ENCODE measurements at regions not wholly inside any gene's neighbourhood (a gene's known extent, or its start where the extent isn't known, plus 50 kb on each side); places are given as distances from the start of the nearest gene placed in this dataset.
"Not testable (repeated sequence)": the region's sequence is repeated elsewhere in the genome, so short reads cannot be mapped to it uniquely, and the experiment has no call there.

- 70% methylated on average over 4 of the region's 4 CpGs for WGBS
- TF ChIP-seq, protein P1, sequence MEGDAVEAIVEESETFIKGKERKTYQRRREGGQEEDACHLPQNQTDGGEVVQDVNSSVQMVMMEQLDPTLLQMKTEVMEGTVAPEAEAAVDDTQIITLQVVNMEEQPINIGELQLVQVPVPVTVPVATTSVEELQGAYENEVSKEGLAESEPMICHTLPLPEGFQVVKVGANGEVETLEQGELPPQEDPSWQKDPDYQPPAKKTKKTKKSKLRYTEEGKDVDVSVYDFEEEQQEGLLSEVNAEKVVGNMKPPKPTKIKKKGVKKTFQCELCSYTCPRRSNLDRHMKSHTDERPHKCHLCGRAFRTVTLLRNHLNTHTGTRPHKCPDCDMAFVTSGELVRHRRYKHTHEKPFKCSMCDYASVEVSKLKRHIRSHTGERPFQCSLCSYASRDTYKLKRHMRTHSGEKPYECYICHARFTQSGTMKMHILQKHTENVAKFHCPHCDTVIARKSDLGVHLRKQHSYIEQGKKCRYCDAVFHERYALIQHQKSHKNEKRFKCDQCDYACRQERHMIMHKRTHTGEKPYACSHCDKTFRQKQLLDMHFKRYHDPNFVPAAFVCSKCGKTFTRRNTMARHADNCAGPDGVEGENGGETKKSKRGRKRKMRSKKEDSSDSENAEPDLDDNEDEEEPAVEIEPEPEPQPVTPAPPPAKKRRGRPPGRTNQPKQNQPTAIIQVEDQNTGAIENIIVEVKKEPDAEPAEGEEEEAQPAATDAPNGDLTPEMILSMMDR (IDR thresholded peaks at IDR 0.05), result no peak
- no peaks in the 10 kb centered on the region for H3K9me3 ChIP-seq
- no peak overlapping the region for H3K27ac ChIP-seq (replicated peaks in 1 of 4)
- peaks cover 0 to 73% (median 3%) of the 10 kb centered on the region in 4 donors for H3K27me3 ChIP-seq
- intact Hi-C loops (cut with DNase I), result no loop called here
- H3K4me1 ChIP-seq, result peaks cover 0 to 5% (median 0%) of the 10 kb centered on the region in 4 donors
- no peaks in the 10 kb centered on the region for H3K36me3 ChIP-seq
- DNase-seq (ENCODE audit: extremely low spot score), result no peak
- H3K4me3 ChIP-seq, result no peak overlapping the region
These were observed 230.6 kb upstream of the LHX5 start for GRCh38 chr12:113702276-113702675.

DNA sequence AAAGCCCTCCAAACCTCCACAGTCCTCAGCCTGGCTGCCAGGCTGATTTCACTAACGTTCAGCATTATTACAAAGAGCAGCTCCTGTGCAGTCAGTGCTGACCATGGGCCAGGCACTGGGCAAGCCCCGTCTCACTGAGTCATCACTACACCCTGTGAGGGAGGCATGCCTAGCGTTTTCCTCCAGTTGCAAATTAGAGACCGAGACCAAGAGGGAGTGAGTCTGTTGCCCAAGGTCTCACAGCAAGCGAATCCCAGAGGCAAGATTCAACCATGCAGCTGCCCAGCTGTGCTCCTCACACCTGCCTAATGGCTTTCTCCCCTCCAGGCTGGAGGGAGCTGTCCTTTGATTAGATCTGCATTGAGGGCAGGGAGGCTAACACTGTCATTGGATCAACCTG is 229.3 kb upstream of the LHX5 start:
- no peak for DNase-seq (ENCODE audit: extremely low spot score)
- H3K27ac ChIP-seq (replicated peaks in 1 of 4), result no peak overlapping the region
- H3K4me1 ChIP-seq, result peaks cover 0 to 5% (median 0%) of the 10 kb centered on the region in 4 donors
- 5% methylated on average over 5 of the region's 5 CpGs for WGBS
- no peaks in the 10 kb centered on the region for H3K9me3 ChIP-seq
- TF ChIP-seq EP300 (IDR thresholded peaks at IDR 0.05), result no peak
- TF ChIP-seq, protein P1 (IDR thresholded peaks at IDR 0.05), result no peak
- TF ChIP-seq POLR2AphosphoS5 (IDR thresholded peaks at IDR 0.05), result no peak
- TF ChIP-seq POLR2A (IDR thresholded peaks at IDR 0.05; ENCODE audit: low read depth), result no peak
- H3K36me3 ChIP-seq, result no peaks in the 10 kb centered on the region
- intact Hi-C loops (cut with DNase I), result no loop called here
- H3K27me3 ChIP-seq, result peaks cover 0 to 82% (median 3%) of the 10 kb centered on the region in 4 donors
- H3K4me3 ChIP-seq, result no peak overlapping the region

- H3K27ac ChIP-seq (replicated peaks in 1 of 4); intact Hi-C loops (cut with DNase I); DNase-seq (ENCODE audit: extremely low spot score); H3K4me1 ChIP-seq; H3K9me3 ChIP-seq; H3K4me3 ChIP-seq; H3K36me3 ChIP-seq: not testable (repeated sequence)
- H3K27me3 ChIP-seq, result peaks cover 0 to 82% (median under 1%) of the 10 kb centered on the region in 4 donors
- 67% methylated on average over 2 of the region's 3 CpGs for WGBS
These were observed 228.3 kb upstream of the LHX5 start for GRCh38 chr12:113699984-113700383.

DNA sequence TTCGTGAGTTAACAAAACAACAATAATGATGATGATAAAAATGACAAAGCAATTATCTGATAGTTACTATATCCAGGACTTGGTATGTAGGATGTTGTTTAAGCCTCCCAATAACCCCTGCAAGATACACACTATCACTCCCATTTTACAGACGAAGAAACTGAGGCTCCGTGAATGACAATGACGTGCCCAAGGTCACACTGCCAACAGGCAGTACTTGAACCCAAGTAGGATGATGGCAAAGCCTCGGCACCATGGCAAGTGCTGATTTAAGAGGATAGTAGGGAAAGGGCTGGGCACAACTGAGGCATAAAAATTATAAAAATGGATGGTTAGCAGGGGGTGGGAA is 226.8 kb upstream of the LHX5 start:
- Histone ChIP-seq H3K36me3 (no peaks in the 10 kb centered on the region), H3K9me3 (no peaks in the 10 kb centered on the region), H3K27me3 (peaks cover 0 to 82% (median 0%) of the 10 kb centered on the region in 4 donors), H3K4me3 (no peak overlapping the region), H3K4me1 (peaks cover 0 to 5% (median 0%) of the 10 kb centered on the region in 4 donors), H3K27ac (replicated peaks in 1 of 4) (no peak overlapping the region)
- DNase-seq (ENCODE audit: extremely low spot score), result no peak
- WGBS, result 66% methylated on average over 5 of the region's 5 CpGs
- TF ChIP-seq EP300 (IDR thresholded peaks at IDR 0.05) (no peak), POLR2A (IDR thresholded peaks at IDR 0.05; ENCODE audit: low read depth) (no peak), POLR2AphosphoS5 (IDR thresholded peaks at IDR 0.05) (no peak)
- TF ChIP-seq, protein P1 (IDR thresholded peaks at IDR 0.05), result no peak
- intact Hi-C loops (cut with DNase I), result no loop called here

- no peak for DNase-seq (ENCODE audit: extremely low spot score)
- Histone ChIP-seq H3K9me3 (no peaks in the 10 kb centered on the region), H3K27ac (replicated peaks in 1 of 4) (no peak overlapping the region), H3K4me1 (peaks cover 0 to 5% (median 0%) of the 10 kb centered on the region in 4 donors), H3K27me3 (peaks cover 0 to 82% (median 0%) of the 10 kb centered on the region in 4 donors), H3K4me3 (no peak overlapping the region), H3K36me3 (no peaks in the 10 kb centered on the region)
- WGBS, result 16% methylated on average over 11 of the region's 11 CpGs
- intact Hi-C loops (cut with DNase I), result no loop called here
- TF ChIP-seq POLR2AphosphoS5 (IDR thresholded peaks at IDR 0.05) (no peak), EP300 (IDR thresholded peaks at IDR 0.05) (no peak), POLR2A (IDR thresholded peaks at IDR 0.05; ENCODE audit: low read depth) (no peak)
- TF ChIP-seq, protein P1 (IDR thresholded peaks at IDR 0.05), result no peak
These were observed 226.2 kb upstream of the LHX5 start for GRCh38 chr12:113697651-113698509.

Measured in esophagus muscularis mucosa (tissue), 4 donors.